NCI-H2107 treated with DMSO at 0.1 percent for 48 hours (cell line): ENCODE measurements at regions not wholly inside any gene's neighbourhood (a gene's known extent, or its start where the extent isn't known, plus 50 kb on each side); places are given as distances from the start of the nearest gene placed in this dataset.
"Not testable (repeated sequence)": the region's sequence is repeated elsewhere in the genome, so short reads cannot be mapped to it uniquely, and the experiment has no call there.

Source experiments
- DNase-seq: peaks from one replicate; lab custom pipeline; 2025; ENCODE audit not compliant: unreplicated experiment; lab: John Stamatoyannopoulos, UW

GRCh38 chr3:152891678-152892077, 56.7 kb downstream of the P2RY1 start:
- DNase-seq: no peak

- DNase-seq: no peak
Measured at GRCh38 chr3:152892446-152892845, 57.5 kb downstream of the P2RY1 start.

- no peak for DNase-seq
Measured at GRCh38 chr3:152893647-152894046, 58.7 kb downstream of the P2RY1 start.

- no peak for DNase-seq
Measured at GRCh38 chr3:152899306-152899705, 64.4 kb downstream of the P2RY1 start.

- DNase-seq: no peak
Measured at GRCh38 chr3:152902141-152902669, 67.3 kb downstream of the P2RY1 start.

GRCh38 chr3:152905631-152906030, 70.7 kb downstream of the P2RY1 start:
- no peak for DNase-seq

- no peak for DNase-seq
Measured at GRCh38 chr3:152909180-152909883, 74.4 kb downstream of the P2RY1 start.

- no peak for DNase-seq
Measured at GRCh38 chr3:152910211-152910610, 75.3 kb downstream of the P2RY1 start.

- DNase-seq: no peak
Measured at GRCh38 chr3:152910966-152911365, 76.0 kb downstream of the P2RY1 start.

- not testable (repeated sequence) for DNase-seq
Measured at GRCh38 chr3:152914743-152915142, 79.8 kb downstream of the P2RY1 start.

- no peak for DNase-seq
Measured at GRCh38 chr3:152915695-152916094, 80.8 kb downstream of the P2RY1 start.

GRCh38 chr3:152916753-152917279, 81.9 kb downstream of the P2RY1 start:
- no peak for DNase-seq

- DNase-seq: no peak
Measured at GRCh38 chr3:152921351-152921750, 86.4 kb downstream of the P2RY1 start.

- DNase-seq: no peak
Measured at GRCh38 chr3:152922554-152922953, 87.6 kb downstream of the P2RY1 start.

- no peak for DNase-seq
Measured at GRCh38 chr3:152927131-152927530, 92.2 kb downstream of the P2RY1 start.

- DNase-seq: no peak
Measured at GRCh38 chr3:152930516-152930915, 95.6 kb downstream of the P2RY1 start.

GRCh38 chr3:152937234-152937633, 102.3 kb downstream of the P2RY1 start:
- DNase-seq: no peak

GRCh38 chr3:152938974-152939636, 104.2 kb downstream of the P2RY1 start:
- no peak for DNase-seq

- no peak for DNase-seq
Measured at GRCh38 chr3:152941859-152942258, 106.9 kb downstream of the P2RY1 start.

- DNase-seq: no peak
Measured at GRCh38 chr3:152942366-152942765, 107.4 kb downstream of the P2RY1 start.

- DNase-seq: no peak
Measured at GRCh38 chr3:152943645-152944044, 108.7 kb downstream of the P2RY1 start.

- DNase-seq: no peak
Measured at GRCh38 chr3:152944671-152945070, 109.7 kb downstream of the P2RY1 start.
